GM12872 (cell line): ENCODE measurements at regions not wholly inside any gene's neighbourhood (a gene's known extent, or its start where the extent isn't known, plus 50 kb on each side); places are given as distances from the start of the nearest gene placed in this dataset.

Experiments
- CTCF ChIP-seq: IDR thresholded peaks from 3 replicates; pipeline ENCODE4 v1.5.1; 2011; ENCODE audit warnings: low read depth, mild to moderate bottlenecking, low read length, moderate library complexity; ENCODE audit not compliant: insufficient read depth

GRCh38 chr12:85642808-85643207 lies 193.4 kb downstream of the RASSF9 start:
- TF ChIP-seq CTCF, result no peak

DNA sequence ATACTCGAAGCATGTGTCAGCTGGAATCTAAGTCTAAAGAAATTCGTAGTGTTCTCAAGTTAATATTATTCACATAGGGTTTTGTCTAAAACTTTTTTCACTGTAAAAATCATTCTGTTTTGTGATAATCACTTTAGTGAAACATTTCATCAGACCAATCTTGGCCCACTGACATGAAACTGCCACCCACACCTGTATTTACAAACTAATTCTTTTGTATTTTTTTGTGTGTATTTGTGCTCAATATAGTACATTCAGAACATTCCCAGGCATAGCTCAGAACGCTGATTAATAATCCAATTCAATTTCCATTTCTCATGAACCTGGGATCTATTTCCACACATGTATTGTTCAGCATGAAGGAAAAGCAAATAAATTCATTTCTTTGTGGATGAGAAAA lies 191.7 kb downstream of the RASSF9 start:
- TF ChIP-seq CTCF, result no peak

DNA sequence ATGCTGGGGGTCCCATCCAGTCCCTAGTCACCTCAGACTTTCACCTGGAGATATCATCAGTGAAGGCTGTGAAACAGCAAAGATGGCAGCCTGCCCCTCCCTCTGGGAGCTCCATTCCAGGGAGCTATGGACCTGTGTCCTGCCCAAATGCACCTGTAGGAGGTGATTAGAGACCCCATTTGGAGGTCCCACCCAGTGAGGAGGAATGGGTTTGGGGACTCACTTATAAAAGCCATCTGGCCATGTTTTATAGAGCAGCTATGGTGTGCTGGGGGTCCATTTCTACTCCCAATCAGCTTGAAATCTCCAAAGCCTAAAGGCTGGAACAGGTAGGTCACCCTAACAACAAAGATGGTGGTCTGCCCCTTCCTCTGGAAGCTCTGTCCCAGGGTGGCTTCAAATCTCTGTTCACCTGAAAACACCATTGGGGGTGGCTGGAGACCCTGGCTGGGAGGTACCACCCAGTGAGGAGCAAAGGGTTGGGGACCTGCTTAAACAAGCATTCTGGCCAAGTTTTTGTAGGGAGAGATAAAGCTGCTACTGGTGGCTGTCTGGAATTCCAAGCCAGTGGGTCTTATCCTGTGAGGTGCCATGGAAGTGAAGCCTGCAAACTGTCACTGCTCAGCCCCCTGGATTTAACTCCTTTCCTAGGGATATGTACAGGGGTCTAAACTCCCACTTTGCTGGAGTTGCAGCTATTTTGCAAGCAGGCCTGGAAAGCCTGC lies 182.3 kb downstream of the RASSF9 start:
- TF ChIP-seq CTCF, result no peak

DNA sequence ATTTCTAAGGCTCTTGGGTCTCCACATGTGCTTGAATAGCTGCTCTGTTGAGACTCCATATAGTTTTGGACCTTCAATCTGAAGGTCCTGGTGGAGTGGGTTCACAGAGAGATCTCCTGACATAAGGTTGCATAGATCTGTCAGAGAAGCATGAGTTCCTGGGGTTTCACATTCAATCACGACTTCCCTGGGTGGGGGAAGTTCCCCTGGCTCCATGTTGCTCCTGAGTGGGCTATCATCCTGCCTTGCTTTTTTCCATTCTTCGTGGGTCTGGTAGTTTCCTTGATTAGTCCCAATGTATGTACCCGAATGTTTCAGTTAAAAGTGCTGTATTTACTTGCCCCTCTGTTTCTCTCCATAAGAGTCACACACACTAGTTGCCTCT lies 181.8 kb downstream of the RASSF9 start:
- no peak for TF ChIP-seq CTCF

DNA sequence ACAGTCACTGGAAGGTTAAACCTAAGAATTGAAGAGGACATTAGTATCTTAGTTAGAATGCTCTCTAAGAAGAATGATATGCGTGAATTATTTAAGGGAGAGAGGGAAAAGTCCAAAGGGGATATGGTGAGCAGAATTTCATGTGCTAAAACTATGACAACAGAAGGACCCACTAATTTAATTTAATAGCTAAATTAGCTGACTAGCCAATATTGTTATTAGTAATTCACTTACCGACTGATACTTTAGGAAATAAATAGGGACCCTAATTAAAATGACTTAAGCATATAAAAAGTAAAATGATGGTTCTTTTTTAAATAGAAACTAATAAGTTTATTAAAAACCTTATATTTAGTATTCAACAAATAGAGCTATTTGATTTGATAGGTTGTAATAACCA lies 179.6 kb downstream of the RASSF9 start:
- no peak for TF ChIP-seq CTCF

GRCh38 chr12:85657251-85657650 lies 179.0 kb downstream of the RASSF9 start:
- no peak for TF ChIP-seq CTCF

GRCh38 chr12:85657836-85658630 lies 178.2 kb downstream of the RASSF9 start:
- no peak for TF ChIP-seq CTCF
